NB4 (cell line): ENCODE measurements at regions not wholly inside any gene's neighbourhood (a gene's known extent, or its start where the extent isn't known, plus 50 kb on each side); places are given as distances from the start of the nearest gene placed in this dataset.
"Not testable (repeated sequence)": the region's sequence is repeated elsewhere in the genome, so short reads cannot be mapped to it uniquely, and the experiment has no call there.

Experiments used
- DNase-seq: peaks from one replicate; pipeline ENCODE4 v3.0.0; 2010; ENCODE audit warnings: low read depth
- H3K4me3 ChIP-seq: one replicate; pipeline ENCODE4 v1.5.1; 2011; ENCODE audit warnings: mild to moderate bottlenecking, low read depth, low read length, moderate library complexity
- CTCF ChIP-seq: IDR thresholded peaks from one replicate; pipeline ENCODE4 v1.5.1; 2012; ENCODE audit warnings: low read depth, low read length
- MAX ChIP-seq: IDR thresholded peaks from 2 replicates; pipeline ENCODE4 v1.6.1; 2011; ENCODE audit warnings: low read depth, low read length
- MYC ChIP-seq: IDR thresholded peaks from 2 replicates; pipeline ENCODE4 v1.6.1; 2011; ENCODE audit warnings: low read depth, low read length
- POLR2A ChIP-seq: IDR thresholded peaks from 2 replicates; pipeline ENCODE4 v1.6.1; 2011; ENCODE audit warnings: mild to moderate bottlenecking; ENCODE audit not compliant: insufficient read length; ENCODE audit errors: extremely low read depth

- no peak overlapping the region for H3K4me3 ChIP-seq
- no peak for DNase-seq
- no peak for TF ChIP-seq CTCF
- TF ChIP-seq MYC, result no peak
- no peak for TF ChIP-seq MAX
- TF ChIP-seq POLR2A, result no peak
These were observed 57.1 kb downstream of the KCNC4 start for GRCh38 chr1:110267260-110267659.

GRCh38 chr1:110272045-110272444, 61.9 kb downstream of the KCNC4 start:
- TF ChIP-seq MAX (no peak), POLR2A (no peak), MYC (no peak), CTCF (no peak)
- no peak overlapping the region for H3K4me3 ChIP-seq
- no peak for DNase-seq

- H3K4me3 ChIP-seq, DNase-seq: not testable (repeated sequence)
These were observed 63.7 kb downstream of the KCNC4 start for GRCh38 chr1:110273832-110274231.

GRCh38 chr1:110280126-110280525, 59.1 kb upstream of the RBM15 start:
- TF ChIP-seq CTCF, result no peak
- no peak for TF ChIP-seq MYC
- no peak for TF ChIP-seq POLR2A
- no peak for TF ChIP-seq MAX
- no peak overlapping the region for H3K4me3 ChIP-seq
- no peak for DNase-seq

GRCh38 chr1:110280804-110281203, 58.4 kb upstream of the RBM15 start:
- DNase-seq, result no peak
- no peak for TF ChIP-seq MYC
- TF ChIP-seq CTCF, result no peak
- TF ChIP-seq POLR2A, result no peak
- TF ChIP-seq MAX, result no peak
- H3K4me3 ChIP-seq, result no peak overlapping the region

- H3K4me3 ChIP-seq, result no peak overlapping the region
- TF ChIP-seq CTCF (no peak), MAX (no peak), POLR2A (no peak), MYC (no peak)
- no peak for DNase-seq
These were observed 57.5 kb upstream of the RBM15 start for GRCh38 chr1:110281363-110282290.
